ENCODE measurements at regions not wholly inside any gene's neighbourhood (a gene's known extent, or its start where the extent isn't known, plus 50 kb on each side); places are given as distances from the start of the nearest gene placed in this dataset.

- no peak for TF ChIP-seq CTCF (conservative IDR thresholded peaks at IDR 0.05)
- TF ChIP-seq ZFX (IDR thresholded peaks at IDR 0.05): no peak
Measured at GRCh38 chr3:146682171-146682570, 77.0 kb upstream of the PLSCR5 start.
